GM23248 (cell line): ENCODE measurements at regions not wholly inside any gene's neighbourhood (a gene's known extent, or its start where the extent isn't known, plus 50 kb on each side); places are given as distances from the start of the nearest gene placed in this dataset.
A peak's percentile ranks its signal among the peaks of the same experiment; 100 is the strongest.

Experiments
- DNase-seq: peaks from one replicate; pipeline ENCODE4 v3.0.0-alpha.2; 2015
- H2AFZ ChIP-seq: fragments of 200-600 bp; sonication (generic); 2 replicates; pipeline ENCODE4 v1.6.1; 2016; ENCODE audit warnings: antibody characterized with exemption
- H3F3A ChIP-seq: fragments of 200-600 bp; sonication (generic); 2 replicates; pipeline ENCODE4 v1.6.1; 2016; ENCODE audit warnings: mild to moderate bottlenecking, antibody characterized with exemption, mixed run types; ENCODE audit not compliant: insufficient read depth
- H3K27ac ChIP-seq: fragments of 200-600 bp; sonication (generic); 2 replicates; pipeline ENCODE4 v1.5.1; 2016; ENCODE audit warnings: mild to moderate bottlenecking
- H3K27me3 ChIP-seq: fragments of 200-600 bp; sonication (generic); replicated peaks from 2 replicates; pipeline ENCODE4 v1.6.1; 2016; ENCODE audit warnings: mild to moderate bottlenecking; ENCODE audit not compliant: insufficient read depth
- H3K36me3 ChIP-seq: fragments of 200-600 bp; sonication (generic); 2 replicates; pipeline ENCODE4 v1.6.1; 2016; ENCODE audit warnings: low read depth, mild to moderate bottlenecking
- H3K4me1 ChIP-seq: fragments of 200-600 bp; sonication (generic); 2 replicates; pipeline ENCODE4 v1.6.1; 2016; ENCODE audit warnings: mild to moderate bottlenecking; ENCODE audit not compliant: insufficient read depth
- H3K4me2 ChIP-seq: fragments of 200-600 bp; sonication (generic); one replicate; pipeline ENCODE4 v1.6.1; 2016; ENCODE audit warnings: mild to moderate bottlenecking; ENCODE audit not compliant: unreplicated experiment
- H3K4me3 ChIP-seq: fragments of 200-600 bp; sonication (generic); 2 replicates; pipeline ENCODE4 v1.5.1; 2016; ENCODE audit warnings: mild to moderate bottlenecking
- H3K79me2 ChIP-seq: fragments of 200-600 bp; sonication (generic); 2 replicates; pipeline ENCODE4 v1.6.1; 2016; ENCODE audit warnings: mild to moderate bottlenecking; ENCODE audit not compliant: insufficient read depth
- H3K9ac ChIP-seq: fragments of 200-600 bp; sonication (generic); 2 replicates; pipeline ENCODE4 v1.6.1; 2016; ENCODE audit warnings: mild to moderate bottlenecking
- H3K9me2 ChIP-seq: fragments of 200-600 bp; sonication (generic); 2 replicates; pipeline ENCODE4 v1.6.1; 2016; ENCODE audit warnings: mixed run types, mild to moderate bottlenecking, moderate library complexity; ENCODE audit not compliant: insufficient read depth
- H3K9me3 ChIP-seq: fragments of 200-600 bp; sonication (generic); one replicate; pipeline ENCODE4 v1.6.1; 2017; ENCODE audit warnings: low read depth
- H4K20me1 ChIP-seq: fragments of 200-600 bp; sonication (generic); 2 replicates; pipeline ENCODE4 v1.6.0; 2016; ENCODE audit not compliant: insufficient read depth
- EZH2 ChIP-seq: fragments of 200-600 bp; sonication (generic); IDR thresholded peaks from 2 replicates; pipeline ENCODE4 v1.6.1; 2018; ENCODE audit warnings: antibody characterized with exemption, mild to moderate bottlenecking; ENCODE audit not compliant: insufficient read depth, poor library complexity, severe bottlenecking
- EZH2phosphoT487 ChIP-seq: fragments of 200-600 bp; sonication (generic); IDR thresholded peaks from 2 replicates; pipeline ENCODE4 v1.6.1; 2018; ENCODE audit warnings: antibody characterized with exemption, moderate library complexity, mild to moderate bottlenecking, low read depth; ENCODE audit not compliant: insufficient read depth
- WGBS, 2 experiments: methylation state at CpG; one replicate each; pipeline ENCODE4 v1.1.6; 2015 to 2017; ENCODE audit warnings: low lambda C conversion rate in 2 of 2, low coverage in 1 of 2; ENCODE audit errors: missing lambda C conversion rate in 2 of 2; 5-methylcytosine and 5-hydroxymethylcytosine counted together
- in situ Hi-C: fragments of 300-500 bp; cut with MboI; formaldehyde crosslinking; loops from 2 replicates; pipeline ENCODE4 v1.15.0; 2020

- 5 to 6% methylated on average over 3 of the region's 3 CpGs for WGBS, 2 experiments
- peak overlapping the region; percentile 37 for H3K4me2 ChIP-seq
- H3K9me2 ChIP-seq, result no peaks in the 10 kb centered on the region
- no peaks in the 10 kb centered on the region for H3K79me2 ChIP-seq
- no peak overlapping the region for H3K4me3 ChIP-seq
- no peaks in the 10 kb centered on the region for H3K9me3 ChIP-seq
- peaks cover 25% of the 10 kb centered on the region for H3K4me1 ChIP-seq
- H3F3A ChIP-seq, result peaks cover 8% of the 10 kb centered on the region; the same call in 1 of the 2 replicates
- peak; percentile 21 for DNase-seq
- no peak overlapping the region for H3K27ac ChIP-seq
- H2AFZ ChIP-seq, result no peak overlapping the region
- no peaks in the 10 kb centered on the region for H4K20me1 ChIP-seq
- TF ChIP-seq EZH2 (no peak), EZH2phosphoT487 (no peak)
- no peak overlapping the region for H3K9ac ChIP-seq
- in situ Hi-C loops, result no loop called here
- H3K36me3 ChIP-seq, result no peaks in the 10 kb centered on the region
- H3K27me3 ChIP-seq, result no peaks in the 10 kb centered on the region; the same call in 1 of the 2 replicates
Measured at GRCh38 chr4:19298998-19299397, 952.7 kb upstream of the SLIT2 start.

- Histone ChIP-seq H3K27ac (no peak overlapping the region), H3K4me2 (no peak overlapping the region), H3K9ac (no peak overlapping the region), H3K4me3 (no peak overlapping the region), H3F3A (no peaks in the 10 kb centered on the region), H3K79me2 (no peaks in the 10 kb centered on the region), H3K27me3 (peaks cover 4% of the 10 kb centered on the region; the same call in 1 of the 2 replicates), H2AFZ (no peak overlapping the region), H3K9me3 (no peaks in the 10 kb centered on the region), H3K4me1 (no peaks in the 10 kb centered on the region), H3K9me2 (no peaks in the 10 kb centered on the region), H4K20me1 (no peaks in the 10 kb centered on the region), H3K36me3 (no peaks in the 10 kb centered on the region)
- TF ChIP-seq EZH2, result no peak
- TF ChIP-seq EZH2phosphoT487, result no peak
- DNase-seq, result no peak
- in situ Hi-C loops, result no loop called here
- 52 to 64% methylated on average over 1 of the region's 1 CpG for WGBS, 2 experiments
Measured at GRCh38 chr4:19293781-19294180, 957.9 kb upstream of the SLIT2 start.

- TF ChIP-seq EZH2 (no peak), EZH2phosphoT487 (no peak)
- WGBS, 2 experiments, result 85 to 86% methylated on average over 1 of the region's 1 CpG
- no peaks in the 10 kb centered on the region for H3K9me2 ChIP-seq
Measured at GRCh38 chr4:19293080-19293479, 958.6 kb upstream of the SLIT2 start.

GRCh38 chr4:19286924-19287323 is 964.8 kb upstream of the SLIT2 start:
- WGBS, 2 experiments, result 83 to 95% methylated on average over 1 of the region's 1 CpG
- Histone ChIP-seq H3K9me3 (no peaks in the 10 kb centered on the region), H4K20me1 (no peaks in the 10 kb centered on the region), H3K9ac (no peak overlapping the region), H3F3A (no peaks in the 10 kb centered on the region), H3K79me2 (no peaks in the 10 kb centered on the region), H3K4me3 (no peak overlapping the region), H3K4me2 (no peak overlapping the region), H3K27ac (no peak overlapping the region), H3K27me3 (0 out of 2 replicates have a peak, but pooled peaks cover 4% of the 10 kb centered on the region), H3K36me3 (no peaks in the 10 kb centered on the region), H3K9me2 (no peaks in the 10 kb centered on the region), H2AFZ (no peak overlapping the region), H3K4me1 (no peaks in the 10 kb centered on the region)
- DNase-seq, result no peak
- TF ChIP-seq EZH2 (no peak), EZH2phosphoT487 (no peak)
- in situ Hi-C loops, result no loop called here

More at GRCh38 chr4:19293080-19293479, 958.6 kb upstream of the SLIT2 start:
- H2AFZ ChIP-seq, result no peak overlapping the region
- H4K20me1 ChIP-seq, result no peaks in the 10 kb centered on the region
- no peaks in the 10 kb centered on the region for H3K79me2 ChIP-seq
- no peaks in the 10 kb centered on the region for H3K9me3 ChIP-seq
- no peak overlapping the region for H3K4me2 ChIP-seq
- no peak overlapping the region for H3K27ac ChIP-seq
- H3K36me3 ChIP-seq, result no peaks in the 10 kb centered on the region
- H3K9ac ChIP-seq, result no peak overlapping the region
- in situ Hi-C loops, result no loop called here
- H3K27me3 ChIP-seq, result peaks cover 4% of the 10 kb centered on the region; the same call in 1 of the 2 replicates
- H3K4me1 ChIP-seq, result no peaks in the 10 kb centered on the region
- no peaks in the 10 kb centered on the region for H3F3A ChIP-seq
- H3K4me3 ChIP-seq, result no peak overlapping the region
- no peak for DNase-seq

GRCh38 chr4:19285146-19285545 is 966.6 kb upstream of the SLIT2 start:
- in situ Hi-C loops, result no loop called here
- H3K79me2 ChIP-seq, result no peaks in the 10 kb centered on the region
- 0 out of 2 replicates have a peak, but pooled peaks cover under 1% of the 10 kb centered on the region for H3K27me3 ChIP-seq
- H3F3A ChIP-seq, result no peaks in the 10 kb centered on the region
- 38 to 44% methylated on average over 3 of the region's 3 CpGs for WGBS, 2 experiments
- H3K9me3 ChIP-seq, result no peaks in the 10 kb centered on the region
- no peaks in the 10 kb centered on the region for H3K4me1 ChIP-seq
- H3K4me3 ChIP-seq, result no peak overlapping the region
- no peak overlapping the region for H3K27ac ChIP-seq
- TF ChIP-seq EZH2 (no peak), EZH2phosphoT487 (no peak)
- H2AFZ ChIP-seq, result no peak overlapping the region
- no peak overlapping the region for H3K4me2 ChIP-seq
- DNase-seq, result no peak
- H3K36me3 ChIP-seq, result no peaks in the 10 kb centered on the region
- H3K9me2 ChIP-seq, result no peaks in the 10 kb centered on the region
- no peak overlapping the region for H3K9ac ChIP-seq
- H4K20me1 ChIP-seq, result no peaks in the 10 kb centered on the region
